ENCODE measurements at regions not wholly inside any gene's neighbourhood (a gene's known extent, or its start where the extent isn't known, plus 50 kb on each side); places are given as distances from the start of the nearest gene placed in this dataset.

DNA sequence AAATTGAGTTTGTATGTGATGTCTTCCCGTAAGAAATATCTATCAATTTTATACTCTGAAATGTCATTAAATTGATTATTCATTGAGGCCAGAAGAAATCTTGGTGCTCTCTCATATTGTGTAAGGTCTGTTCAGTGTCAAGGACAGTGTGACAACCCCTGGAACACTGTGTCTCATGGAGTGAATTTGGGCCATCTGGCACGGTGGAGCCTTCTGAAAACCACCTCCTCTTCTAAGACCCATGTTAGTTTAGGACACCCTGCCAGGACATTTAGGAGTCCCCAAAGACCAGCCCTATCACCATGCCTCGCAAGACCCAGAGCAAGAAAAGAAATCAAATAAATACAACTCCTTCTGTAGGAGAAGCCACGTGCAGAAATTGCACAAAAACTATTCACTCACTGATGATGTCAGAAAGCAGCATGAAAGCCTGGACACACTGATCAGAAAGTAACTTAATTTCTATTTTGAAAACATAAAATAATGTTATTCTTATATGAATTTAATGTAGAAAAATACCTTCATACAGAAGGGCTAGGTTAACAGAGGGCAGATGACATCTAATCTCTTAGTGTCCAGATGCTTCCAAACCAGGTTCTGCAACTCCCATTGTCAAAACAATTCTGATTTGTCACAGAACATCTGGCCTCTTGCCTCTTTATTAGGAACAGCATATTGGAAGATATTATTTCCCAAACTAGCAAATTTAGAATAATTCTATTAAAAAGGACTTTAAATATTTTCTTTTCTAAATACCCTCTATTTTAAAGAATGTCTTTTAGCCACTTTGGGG is 298.8 kb downstream of the NR2F1-AS1 start:
- TF ChIP-seq, protein P1, sequence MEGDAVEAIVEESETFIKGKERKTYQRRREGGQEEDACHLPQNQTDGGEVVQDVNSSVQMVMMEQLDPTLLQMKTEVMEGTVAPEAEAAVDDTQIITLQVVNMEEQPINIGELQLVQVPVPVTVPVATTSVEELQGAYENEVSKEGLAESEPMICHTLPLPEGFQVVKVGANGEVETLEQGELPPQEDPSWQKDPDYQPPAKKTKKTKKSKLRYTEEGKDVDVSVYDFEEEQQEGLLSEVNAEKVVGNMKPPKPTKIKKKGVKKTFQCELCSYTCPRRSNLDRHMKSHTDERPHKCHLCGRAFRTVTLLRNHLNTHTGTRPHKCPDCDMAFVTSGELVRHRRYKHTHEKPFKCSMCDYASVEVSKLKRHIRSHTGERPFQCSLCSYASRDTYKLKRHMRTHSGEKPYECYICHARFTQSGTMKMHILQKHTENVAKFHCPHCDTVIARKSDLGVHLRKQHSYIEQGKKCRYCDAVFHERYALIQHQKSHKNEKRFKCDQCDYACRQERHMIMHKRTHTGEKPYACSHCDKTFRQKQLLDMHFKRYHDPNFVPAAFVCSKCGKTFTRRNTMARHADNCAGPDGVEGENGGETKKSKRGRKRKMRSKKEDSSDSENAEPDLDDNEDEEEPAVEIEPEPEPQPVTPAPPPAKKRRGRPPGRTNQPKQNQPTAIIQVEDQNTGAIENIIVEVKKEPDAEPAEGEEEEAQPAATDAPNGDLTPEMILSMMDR (IDR thresholded peaks at IDR 0.05; ENCODE audit: extremely low read depth in 1 of 2, insufficient read depth in 1 of 2, low read depth in 1 of 2, low read length in 2 of 2) = no peak
- TF ChIP-seq, protein P2, sequence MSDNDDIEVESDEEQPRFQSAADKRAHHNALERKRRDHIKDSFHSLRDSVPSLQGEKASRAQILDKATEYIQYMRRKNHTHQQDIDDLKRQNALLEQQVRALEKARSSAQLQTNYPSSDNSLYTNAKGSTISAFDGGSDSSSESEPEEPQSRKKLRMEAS (IDR thresholded peaks at IDR 0.05; ENCODE audit: insufficient read depth, insufficient read length) = no peak
- no peak for TF ChIP-seq POLR2A (IDR thresholded peaks at IDR 0.05; ENCODE audit: low read depth, low read length)
- no peak for TF ChIP-seq EZH2 (IDR thresholded peaks at IDR 0.05; ENCODE audit: borderline replicate concordance, low read depth, low read length, severe bottlenecking)
- TF ChIP-seq POLR2AphosphoS5 (IDR thresholded peaks at IDR 0.05; ENCODE audit: insufficient read depth, low read depth, low read length) = no peak
- TF ChIP-seq JUN (IDR thresholded peaks at IDR 0.05; ENCODE audit: borderline replicate concordance, insufficient read depth, insufficient read length, low read depth) = no peak
- TF ChIP-seq MYC (IDR thresholded peaks at IDR 0.05; ENCODE audit: low read depth, low read length) = no peak
- TF ChIP-seq FOS (IDR thresholded peaks at IDR 0.05; ENCODE audit: borderline replicate concordance, insufficient read depth, low read length) = no peak
- TF ChIP-seq GATA2 (IDR thresholded peaks at IDR 0.05; ENCODE audit: insufficient read depth, insufficient read length, low read depth, low read length) = no peak

Data from endothelial cell of umbilical vein (primary cell).